K562 (cell line): ENCODE measurements at regions not wholly inside any gene's neighbourhood (a gene's known extent, or its start where the extent isn't known, plus 50 kb on each side); places are given as distances from the start of the nearest gene placed in this dataset.
A peak's percentile ranks its signal among the peaks of the same experiment; 100 is the strongest.

Source experiments
- ATAC-seq: fragments of 200-7000 bp; cut with Tn5 transposase; 3 replicates; pipeline ENCODE4 v1.9.1; 2020; ENCODE audit warnings: moderate library complexity
- BruUV-seq: library from RNA; stranded (reverse); fragments of 400-500 nt; replicated peaks from 2 replicates; lab custom pipeline; 2021; lab: Mats Ljungman, UMichigan
- CTCF ChIA-PET: fragments of 300-600 bp; formaldehyde crosslinking; extraction: SDS; loops from one replicate; lab custom pipeline; 2021; ENCODE audit warnings: low intra/inter-chr PET ratio; lab: Yijun Ruan, JAX
- POLR2A ChIA-PET: fragments of 300-600, 350-650 bp; sonication (Branson Sonifier 250); formaldehyde crosslinking; extraction: SDS; loops from one replicate; lab custom pipeline; 2021; ENCODE audit warnings: antibody characterized with exemption, inconsistent platforms; lab: Yijun Ruan, JAX
- DNase-seq, 4 experiments: peaks; one replicate each; pipeline versions ENCODE4 v3.0.0 to v3.0.0-alpha.2; 2011 to 2018; ENCODE audit warnings: low spot score in 3 of 4, mixed read lengths in 3 of 4; ENCODE audit errors: extremely low read depth in 1 of 4
- FAIRE-seq: peaks from 2 replicates; lab custom pipeline; 2011; peaks lifted over from hg19 to GRCh38; lab: Jason Lieb, UNC
- H2AFZ ChIP-seq: 2 replicates; pipeline ENCODE4 v1.6.0; 2011; ENCODE audit warnings: low read depth, low read length, control low read depth, inconsistent platforms
- H3K27ac ChIP-seq: fragments of 200-600 bp; 3 replicates; pipeline ENCODE4 v1.8.0; 2011; ENCODE audit warnings: low read depth, mild to moderate bottlenecking, control low read depth, inconsistent platforms, low read length, moderate library complexity, mixed read lengths; ENCODE audit errors: extremely low read depth
- H3K27me3 ChIP-seq, 2 experiments: fragments of 300-600 bp in 1 of 2; 2 replicates in 1 of 2; 3 replicates in 1 of 2; pipeline versions ENCODE4 v1.6.0 to v1.8.0; 2011; ENCODE audit warnings: inconsistent platforms in 2 of 2, low read length in 2 of 2, mild to moderate bottlenecking in 1 of 2, mixed read lengths in 1 of 2, moderate library complexity in 1 of 2; ENCODE audit not compliant: control insufficient read depth in 2 of 2, insufficient read depth in 2 of 2
- H3K36me3 ChIP-seq: fragments of 300-600 bp; 3 replicates; pipeline ENCODE4 v1.8.0; 2011; ENCODE audit warnings: mild to moderate bottlenecking, low read length, inconsistent platforms; ENCODE audit not compliant: control insufficient read depth, insufficient read depth
- H3K4me1 ChIP-seq, 2 experiments: fragments of 200-600 bp in 1 of 2; replicated peaks in 1 of 2; 2 replicates in 1 of 2; 3 replicates in 1 of 2; pipeline versions ENCODE4 v1.5.1 to v1.8.0; 2011; ENCODE audit warnings: inconsistent platforms in 2 of 2, low read length in 2 of 2, mild to moderate bottlenecking in 1 of 2, mixed read lengths in 1 of 2, moderate library complexity in 1 of 2; ENCODE audit not compliant: control insufficient read depth in 2 of 2, insufficient read depth in 2 of 2
- H3K4me2 ChIP-seq: 2 replicates; pipeline ENCODE4 v1.6.1; 2011; ENCODE audit warnings: low read length, control low read depth, inconsistent platforms, mixed read lengths; ENCODE audit not compliant: insufficient read depth
- H3K4me3 ChIP-seq: fragments of 200-600 bp; sonication (generic), shearing (Covaris generic); 2 replicates; pipeline ENCODE4 v1.5.1; 2016; ENCODE audit warnings: control low read depth, inconsistent platforms
- H3K79me2 ChIP-seq: fragments of 200-600 bp; 3 replicates; pipeline ENCODE4 v1.8.0; 2011; ENCODE audit warnings: low read length, inconsistent platforms; ENCODE audit not compliant: control insufficient read depth, insufficient read depth
- H3K9ac ChIP-seq, 2 experiments: 2 replicates each; pipeline versions ENCODE4 v1.6.0 to v1.6.1; 2011; ENCODE audit warnings: low read depth in 2 of 2, low read length in 2 of 2, control low read depth in 1 of 2, inconsistent platforms in 1 of 2, mild to moderate bottlenecking in 1 of 2, mixed read lengths in 1 of 2; ENCODE audit not compliant: insufficient read depth in 1 of 2
- H3K9me1 ChIP-seq: one replicate; pipeline ENCODE4 v1.6.0; 2011; ENCODE audit warnings: inconsistent platforms, mild to moderate bottlenecking, low read length, moderate library complexity; ENCODE audit not compliant: control insufficient read depth, insufficient read depth
- H3K9me3 ChIP-seq: replicated peaks from 2 replicates; pipeline ENCODE4 v1.5.1; 2011; ENCODE audit warnings: low read depth, low read length, inconsistent platforms; ENCODE audit not compliant: control insufficient read depth, insufficient read depth
- H4K20me1 ChIP-seq: replicated peaks from 2 replicates; pipeline ENCODE4 v1.6.1; 2011; ENCODE audit warnings: low read length, inconsistent platforms, mixed read lengths; ENCODE audit not compliant: control insufficient read depth, insufficient read depth
- BCL6 ChIP-seq: fragments of 250-450 bp; sonication (Bioruptor Pico); IDR thresholded peaks from 2 replicates; pipeline ENCODE4 v1.4.0; 2020
- CBFB ChIP-seq: sonication (generic); formaldehyde crosslinking; IDR thresholded peaks from 2 replicates; pipeline ENCODE4 v1.4.0; 2020; ENCODE audit warnings: mild to moderate bottlenecking, missing genetic modification reagents
- CTCFL ChIP-seq: IDR thresholded peaks from 2 replicates; pipeline ENCODE4 v1.6.1; 2011; ENCODE audit warnings: borderline replicate concordance, low read depth, mild to moderate bottlenecking, moderate library complexity, low read length; ENCODE audit not compliant: insufficient read depth, poor library complexity, severe bottlenecking
- MAFK ChIP-seq: IDR thresholded peaks from 2 replicates; pipeline ENCODE4 v1.6.1; 2011; ENCODE audit warnings: low read length, improper control_type of control experiment
- MECOM ChIP-seq: fragments of 250-450 bp; sonication (Bioruptor Pico); IDR thresholded peaks from 2 replicates; pipeline ENCODE4 v1.8.0; 2022; ENCODE audit warnings: inconsistent platforms
- MTA2 ChIP-seq: fragments of 450-650 bp; IDR thresholded peaks from 2 replicates; pipeline ENCODE4 v1.6.1; 2016; ENCODE audit warnings: low read depth
- NEUROD1 ChIP-seq: fragments of 150-350 bp; IDR thresholded peaks from 2 replicates; pipeline ENCODE4 v1.6.1; 2014; ENCODE audit warnings: borderline replicate concordance, low read length, low read depth; ENCODE audit not compliant: partially characterized antibody
- PKNOX1 ChIP-seq: fragments of 450-650 bp; IDR thresholded peaks from 2 replicates; pipeline ENCODE4 v1.6.1; 2016
- RFX7 ChIP-seq: fragments of 250-450 bp; sonication (Bioruptor Pico); IDR thresholded peaks from 2 replicates; pipeline ENCODE4 v1.5.1; 2021; ENCODE audit warnings: mild to moderate bottlenecking
- SNIP1 ChIP-seq: fragments of 450-650 bp; IDR thresholded peaks from 2 replicates; pipeline ENCODE4 v1.7.1; 2017; ENCODE audit warnings: low read depth, mild to moderate bottlenecking
- SPI1 ChIP-seq: IDR thresholded peaks from 2 replicates; pipeline ENCODE4 v1.6.1; 2011; ENCODE audit warnings: low read depth, low read length, control low read depth, borderline replicate concordance
- TRIM28 ChIP-seq: fragments of 450-650 bp; IDR thresholded peaks from 2 replicates; pipeline ENCODE4 v1.6.1; 2017
- U2AF2 ChIP-seq: fragments of 200-400 bp; formaldehyde crosslinking; optimal IDR thresholded peaks from 2 replicates; pipeline ENCODE3; 2017; ENCODE audit warnings: low read depth, mild to moderate bottlenecking, low read length
- ZNF282 ChIP-seq: sonication (generic); formaldehyde crosslinking; IDR thresholded peaks from 2 replicates; pipeline ENCODE4 v1.8.1; 2023; ENCODE audit warnings: missing genetic modification reagents
- ZNF3 ChIP-seq: fragments of 250-450 bp; sonication (Bioruptor Pico); IDR thresholded peaks from 2 replicates; pipeline ENCODE4 v1.5.0; 2021; ENCODE audit warnings: mild to moderate bottlenecking, moderate library complexity
- ZNF316 ChIP-seq: fragments of 450-650 bp; IDR thresholded peaks from 2 replicates; pipeline ENCODE4 v1.6.1; 2016
- WGBS: fragments of 100-300 bp; shearing (Covaris generic); methylation state at CpG from one replicate; pipeline ENCODE4 v1.1.6; 2016; ENCODE audit warnings: low coverage, mixed read lengths; ENCODE audit not compliant: insufficient coverage; ENCODE audit errors: missing lambda C conversion rate; 5-methylcytosine and 5-hydroxymethylcytosine counted together
- in situ Hi-C: fragments of 300-500 bp; cut with MboI; formaldehyde crosslinking; loops from 4 replicates; pipeline ENCODE4 v1.15.0; 2018; ENCODE audit warnings: inconsistent platforms, mixed read lengths
- intact Hi-C: fragments of 100-400 bp; cut with micrococcal nuclease; formaldehyde crosslinking; loops from 2 replicates; pipeline ENCODE4 v1.14.2; 2022

- Histone ChIP-seq H3K36me3 (no peaks in the 10 kb centered on the region), H3K9me1 (no peaks in the 10 kb centered on the region), H3K4me2 (no peak overlapping the region), H3K27me3 (no peaks in the 10 kb centered on the region), H2AFZ (no peak overlapping the region), H3K79me2 (no peaks in the 10 kb centered on the region), H3K9ac (no peak overlapping the region), H3K27ac (no peak overlapping the region), H3K4me3 (no peak overlapping the region), H3K9me3 (no peaks in the 10 kb centered on the region), H4K20me1 (no peaks in the 10 kb centered on the region), H3K4me1 (no peaks in the 10 kb centered on the region)
- ATAC-seq (no peak), FAIRE-seq (no peak), DNase-seq (no peak)
- TF ChIP-seq TRIM28 = no peak
- TF ChIP-seq U2AF2 = no peak
- TF ChIP-seq ZNF316 = peak; percentile 34; the same call in 1 of the 2 replicates
- no TSS peak for BruUV-seq
- ChIA-PET CTCF (no interaction called here), POLR2A (no interaction called here)
- WGBS = 0% methylated on average over 1 of the region's 1 CpG
- intact Hi-C loops = no loop called here
- in situ Hi-C loops = no loop called here
Measured at GRCh38 chr6:92026878-92027277, 1392.5 kb downstream of the EPHA7 start.

GRCh38 chr6:92024881-92025280 is 1394.5 kb downstream of the EPHA7 start:
- no peaks in the 10 kb centered on the region for H4K20me1 ChIP-seq
- FAIRE-seq = no peak
- no peaks in the 10 kb centered on the region for H3K79me2 ChIP-seq
- no peaks in the 10 kb centered on the region for H3K36me3 ChIP-seq
- H3K4me3 ChIP-seq = no peak overlapping the region
- H3K4me1 ChIP-seq = no peaks in the 10 kb centered on the region
- H3K4me2 ChIP-seq = no peak overlapping the region
- intact Hi-C loops = no loop called here
- H3K9ac ChIP-seq = no peak overlapping the region
- no peaks in the 10 kb centered on the region for H3K27me3 ChIP-seq
- no peak overlapping the region for H2AFZ ChIP-seq
- DNase-seq = no peak
- ChIA-PET POLR2A (no interaction called here), CTCF (no interaction called here)
- H3K27ac ChIP-seq = no peak overlapping the region
- no TSS peak for BruUV-seq
- ATAC-seq = no peak
- TF ChIP-seq ZNF282 (CRISPR knock-in tag) (no peak), MTA2 (no peak), PKNOX1 (no peak), ZNF3 (CRISPR knock-in tag) (no peak), CBFB (CRISPR knock-in tag) (no peak), MAFK (no peak), RFX7 (no peak), SNIP1 (no peak), SPI1 (no peak), CTCFL (no peak), MECOM (no peak), BCL6 (no peak), NEUROD1 (no peak)
- no peaks in the 10 kb centered on the region for H3K9me3 ChIP-seq
- 0% methylated on average over 2 of the region's 2 CpGs for WGBS
- in situ Hi-C loops = no loop called here
- no peaks in the 10 kb centered on the region for H3K9me1 ChIP-seq
